ENCODE measurements at regions not wholly inside any gene's neighbourhood (a gene's known extent, or its start where the extent isn't known, plus 50 kb on each side); places are given as distances from the start of the nearest gene placed in this dataset.
"Not testable (repeated sequence)": the region's sequence is repeated elsewhere in the genome, so short reads cannot be mapped to it uniquely, and the experiment has no call there.

DNA sequence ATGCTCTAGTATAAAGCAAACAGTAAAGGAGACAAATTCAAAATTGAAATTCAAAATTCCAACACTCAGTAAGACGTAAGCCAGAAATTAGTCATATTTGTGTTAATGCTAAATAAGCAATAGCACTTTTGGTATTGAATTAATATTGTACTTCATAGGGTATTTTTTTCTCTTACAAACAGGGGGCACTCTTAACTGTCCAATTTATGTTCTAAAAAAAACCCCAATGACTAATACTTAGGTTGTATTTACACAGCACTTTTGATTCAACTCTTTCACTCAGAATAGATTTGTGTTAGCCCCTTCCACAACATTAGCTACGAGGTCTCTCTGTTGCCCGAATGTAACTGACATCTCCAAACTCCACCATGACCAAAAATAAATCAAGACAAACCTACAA is 284.9 kb upstream of the COBL start:
- DNase-seq (ENCODE audit: extremely low read depth, low read depth) = no peak

DNA sequence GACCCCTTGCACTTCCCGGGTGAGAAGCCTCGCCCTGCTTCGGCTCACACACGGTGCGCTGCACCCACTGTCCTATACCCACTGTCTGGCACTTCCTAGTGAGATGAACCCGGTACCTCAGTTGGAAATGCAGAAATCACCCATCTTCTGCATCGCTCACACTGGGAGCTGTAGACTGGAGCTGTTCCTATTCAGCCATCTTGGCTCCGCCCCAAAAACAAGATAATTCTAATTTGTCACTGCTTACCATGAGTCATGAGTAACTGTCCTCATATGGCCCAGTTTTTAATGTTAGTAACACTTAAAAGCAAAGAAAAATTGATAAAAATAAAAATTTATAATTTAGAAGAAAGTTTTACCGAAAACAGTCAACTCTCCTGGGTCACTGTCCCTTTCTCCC is 283.3 kb upstream of the COBL start:
- DNase-seq (ENCODE audit: extremely low read depth, low read depth) = not testable (repeated sequence)

DNA sequence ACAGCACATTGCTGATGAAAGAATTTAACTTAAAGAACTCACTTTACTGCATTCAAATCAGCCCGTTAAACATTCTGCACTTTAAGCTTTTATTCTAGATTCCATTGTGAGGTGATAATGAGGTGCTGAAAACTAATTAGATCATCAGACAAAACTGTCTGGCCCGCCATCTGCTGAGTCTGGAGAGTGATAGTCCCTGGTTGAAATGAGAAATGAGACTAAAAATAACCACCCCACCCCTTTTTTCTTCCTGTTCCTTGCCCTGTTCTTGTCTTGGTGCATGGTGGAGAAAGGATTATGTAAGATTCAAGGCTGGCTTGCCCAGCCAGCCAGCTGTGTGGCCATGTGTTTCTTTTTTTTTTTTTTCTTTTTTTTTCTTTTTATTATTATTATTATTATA is 277.0 kb upstream of the COBL start:
- DNase-seq (ENCODE audit: extremely low read depth, low read depth) = no peak

DNA sequence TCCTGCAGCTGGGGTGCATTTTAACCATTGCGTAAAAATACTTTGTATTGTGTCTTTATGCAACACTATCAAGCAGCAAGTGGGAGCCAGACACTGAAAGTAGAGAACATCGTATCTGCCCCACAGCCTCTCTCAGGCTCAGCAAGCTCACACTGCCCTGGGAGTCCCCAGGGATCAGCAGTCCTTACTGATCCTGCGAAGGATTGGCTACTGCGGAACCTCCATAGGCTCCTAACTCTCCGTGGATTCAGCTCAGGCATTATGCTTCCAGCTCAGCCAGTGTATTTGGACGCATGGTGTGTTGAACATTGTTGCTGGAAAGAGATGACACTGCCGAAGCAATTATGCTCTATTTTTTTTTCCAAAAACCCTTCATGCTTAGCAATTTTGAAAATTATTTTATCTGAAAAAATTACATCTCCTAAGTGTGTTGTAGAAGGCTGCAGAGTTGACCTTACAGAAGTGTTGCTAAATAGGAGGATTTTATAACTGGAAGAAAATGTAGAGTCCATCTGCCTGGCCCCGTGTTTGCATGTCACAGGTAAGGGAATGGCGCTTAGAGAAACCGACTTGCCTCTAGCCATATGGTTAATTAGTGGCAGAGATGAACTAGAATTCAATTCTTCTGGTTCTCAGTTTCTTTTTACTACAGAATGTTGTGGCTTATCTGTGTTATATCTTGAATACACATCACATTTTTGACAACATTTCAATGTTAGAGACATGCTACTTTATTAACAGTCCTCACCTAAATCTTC is 276.4 kb upstream of the COBL start:
- DNase-seq (ENCODE audit: extremely low read depth, low read depth) = no peak

DNA sequence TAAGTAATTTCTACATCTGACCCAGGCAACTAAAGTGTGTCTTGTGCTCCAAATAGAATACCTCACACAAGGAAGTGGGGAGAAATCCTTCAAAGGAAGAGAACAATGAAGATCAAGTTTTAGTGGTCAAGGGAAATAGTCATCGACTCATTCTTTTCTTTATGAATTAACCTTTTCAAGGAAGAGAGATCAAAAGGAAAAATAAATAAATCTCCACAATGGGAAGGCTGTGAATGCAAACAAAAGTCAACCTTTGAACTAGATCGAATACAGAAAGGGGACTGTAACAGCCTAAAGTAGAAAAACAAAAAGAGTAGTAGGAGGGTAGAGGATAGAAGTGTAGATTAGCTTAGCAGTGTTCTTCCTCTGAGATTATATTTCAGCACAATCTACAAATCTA is 274.6 kb upstream of the COBL start:
- no peak for DNase-seq (ENCODE audit: extremely low read depth, low read depth)

DNA sequence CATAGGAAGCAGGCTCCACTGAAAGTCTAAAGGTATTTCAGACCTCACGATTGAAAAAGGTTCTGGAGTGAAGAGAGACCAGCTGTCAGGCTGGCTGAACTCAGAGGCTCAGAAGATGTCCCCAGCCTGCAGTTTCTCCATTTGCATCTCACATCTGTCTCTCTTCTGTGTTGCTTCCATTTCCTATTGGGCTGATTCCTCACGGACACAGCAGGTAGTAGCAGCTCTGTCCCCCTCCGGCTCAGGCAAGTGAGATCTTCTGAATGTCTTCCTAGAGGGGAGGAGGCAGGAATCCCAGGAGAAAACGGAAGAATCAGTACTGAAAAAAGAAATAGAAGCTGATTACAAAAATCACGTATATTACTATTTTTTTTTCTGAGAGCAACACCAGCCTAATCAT is 274.1 kb upstream of the COBL start:
- no peak for DNase-seq (ENCODE audit: extremely low read depth, low read depth)

DNA sequence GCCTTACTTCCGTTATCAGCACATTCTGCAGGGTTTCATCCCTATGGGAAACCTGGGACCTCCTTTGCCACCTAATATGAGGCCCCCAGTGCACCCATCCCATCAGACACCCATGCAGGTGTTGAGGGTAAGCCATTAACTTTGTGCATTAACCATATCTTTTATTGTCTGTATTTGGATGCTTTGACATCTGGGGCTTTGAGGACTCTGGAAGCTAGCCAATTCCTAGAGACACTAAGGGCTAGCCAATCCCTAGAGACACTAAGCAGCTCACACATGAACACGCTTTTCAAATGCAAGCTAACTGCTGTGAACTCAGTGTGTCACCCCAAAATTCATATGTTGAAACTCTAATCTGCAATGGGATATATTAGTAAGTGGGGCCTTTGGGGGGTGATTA is 272.5 kb upstream of the COBL start:
- no peak for DNase-seq (ENCODE audit: extremely low read depth, low read depth)

DNA sequence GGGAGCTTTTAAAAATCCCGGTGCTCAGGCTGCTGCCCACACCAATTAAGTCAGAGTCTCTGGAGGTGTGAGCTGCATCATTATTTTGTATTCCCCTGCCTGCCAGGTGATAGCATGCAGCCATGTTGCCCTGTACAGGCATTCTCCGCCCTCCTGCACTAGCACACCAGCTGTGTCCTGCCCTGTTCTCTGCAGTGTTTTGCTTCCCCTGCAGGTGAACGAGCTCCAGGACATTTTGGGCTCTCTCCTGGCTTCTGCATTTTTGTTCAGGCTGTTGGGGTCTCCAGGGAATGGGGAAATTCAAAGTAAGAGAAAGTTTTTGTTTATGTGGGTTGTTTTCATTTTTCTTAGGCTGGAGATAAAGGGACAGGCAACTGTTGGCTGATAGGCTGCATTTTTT is 271.0 kb upstream of the COBL start:
- DNase-seq (ENCODE audit: extremely low read depth, low read depth) = no peak

DNA sequence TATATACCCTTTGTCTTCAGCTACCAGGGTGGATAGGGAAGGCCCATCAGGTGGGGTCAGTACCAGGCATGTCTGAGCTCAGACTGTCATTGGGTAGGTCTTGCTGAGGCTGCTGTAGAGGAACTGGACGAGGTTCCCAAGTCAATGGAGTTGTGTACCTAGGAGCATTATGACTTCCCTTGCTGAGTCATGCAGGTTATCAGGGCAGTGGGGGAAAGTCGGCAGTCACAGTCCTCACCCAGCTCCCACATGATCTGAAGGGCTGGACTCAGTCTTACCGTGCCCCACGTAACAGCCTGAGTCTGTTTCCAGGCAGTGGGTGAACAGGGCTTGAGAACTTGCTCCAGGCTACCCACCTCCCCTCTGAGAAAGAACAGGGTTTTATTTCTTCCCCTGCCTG is 260.8 kb upstream of the COBL start:
- no peak for DNase-seq (ENCODE audit: extremely low read depth, low read depth)

DNA sequence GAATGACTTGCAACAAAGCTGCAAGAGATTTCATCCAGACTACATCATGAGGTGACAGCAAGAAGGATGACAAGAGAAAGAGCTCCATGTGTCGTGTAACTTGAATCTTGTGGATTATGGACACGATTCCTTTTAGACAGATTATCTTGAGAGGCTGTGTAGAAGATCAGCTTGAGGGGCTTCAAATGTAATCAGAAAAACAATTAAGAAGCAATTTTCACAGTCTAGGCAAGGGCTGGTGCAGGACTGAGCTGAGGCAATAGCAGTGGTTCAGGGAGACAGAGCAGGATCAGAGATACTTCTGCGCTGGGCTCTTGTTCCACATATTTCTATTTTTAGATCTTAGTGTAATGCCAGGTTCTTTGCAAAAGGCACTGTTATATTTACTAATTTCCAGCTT is 253.0 kb upstream of the COBL start:
- no peak for DNase-seq (ENCODE audit: extremely low read depth, low read depth)

DNA sequence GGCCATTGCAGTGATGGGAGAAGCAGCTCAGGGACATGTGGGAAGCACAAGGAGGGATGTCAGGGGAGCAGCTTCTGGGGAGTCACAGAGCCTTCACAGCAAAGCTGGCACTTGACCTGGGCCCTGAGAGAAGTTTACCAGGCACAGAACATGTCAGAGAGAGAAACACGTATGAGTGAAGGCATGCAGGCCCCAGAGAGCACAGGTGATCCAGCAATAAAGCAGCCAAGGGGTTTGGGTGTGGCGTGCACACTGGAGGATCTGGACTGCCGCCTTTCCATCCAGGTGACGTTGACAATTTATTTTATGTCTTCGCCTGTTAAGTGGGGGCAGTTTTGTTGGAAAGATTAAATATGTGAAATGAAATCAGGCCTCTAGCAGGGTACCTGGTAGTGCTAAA is 252.6 kb upstream of the COBL start:
- no peak for DNase-seq (ENCODE audit: extremely low read depth, low read depth)

DNA sequence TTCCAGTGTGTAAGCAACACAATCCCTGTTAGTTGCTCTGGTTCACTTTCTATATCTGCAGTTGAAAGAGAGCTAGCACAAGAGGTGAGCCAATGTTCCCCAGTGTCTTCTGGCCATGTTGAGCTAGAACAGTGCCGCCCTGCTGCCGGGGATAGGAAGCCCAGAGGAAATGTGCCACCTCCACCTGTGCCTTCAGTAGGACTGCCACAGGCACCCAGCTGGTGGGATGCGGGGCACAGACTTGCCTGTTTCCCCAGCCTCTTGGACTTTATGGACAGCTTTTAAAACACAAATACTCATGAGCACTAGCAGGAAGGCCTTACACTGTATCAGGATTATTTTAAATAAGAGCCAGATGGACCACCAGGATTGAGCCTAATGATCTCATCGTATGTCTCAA is 234.5 kb upstream of the COBL start:
- no peak for DNase-seq (ENCODE audit: extremely low read depth, low read depth)

DNA sequence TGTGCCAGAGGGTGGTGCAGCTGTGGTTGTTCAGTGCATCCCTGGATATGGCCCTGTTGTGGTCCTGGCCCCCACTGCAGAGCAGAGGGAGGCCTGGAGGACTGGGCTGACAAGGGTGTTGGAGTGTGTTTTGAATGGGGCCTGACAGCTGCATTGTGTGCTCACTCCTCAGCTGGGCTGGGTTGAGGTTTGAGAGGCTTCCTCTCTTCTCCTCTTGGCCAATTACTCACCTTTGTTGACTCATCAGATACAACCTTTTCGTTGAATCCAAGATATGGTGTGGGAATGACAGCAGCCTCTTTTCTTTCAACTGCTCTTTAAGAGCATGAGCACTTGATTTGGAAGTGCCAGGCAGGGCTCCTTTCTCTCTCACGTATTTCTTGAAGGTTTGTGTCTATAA is 228.5 kb upstream of the COBL start:
- no peak for DNase-seq (ENCODE audit: extremely low read depth, low read depth)

DNA sequence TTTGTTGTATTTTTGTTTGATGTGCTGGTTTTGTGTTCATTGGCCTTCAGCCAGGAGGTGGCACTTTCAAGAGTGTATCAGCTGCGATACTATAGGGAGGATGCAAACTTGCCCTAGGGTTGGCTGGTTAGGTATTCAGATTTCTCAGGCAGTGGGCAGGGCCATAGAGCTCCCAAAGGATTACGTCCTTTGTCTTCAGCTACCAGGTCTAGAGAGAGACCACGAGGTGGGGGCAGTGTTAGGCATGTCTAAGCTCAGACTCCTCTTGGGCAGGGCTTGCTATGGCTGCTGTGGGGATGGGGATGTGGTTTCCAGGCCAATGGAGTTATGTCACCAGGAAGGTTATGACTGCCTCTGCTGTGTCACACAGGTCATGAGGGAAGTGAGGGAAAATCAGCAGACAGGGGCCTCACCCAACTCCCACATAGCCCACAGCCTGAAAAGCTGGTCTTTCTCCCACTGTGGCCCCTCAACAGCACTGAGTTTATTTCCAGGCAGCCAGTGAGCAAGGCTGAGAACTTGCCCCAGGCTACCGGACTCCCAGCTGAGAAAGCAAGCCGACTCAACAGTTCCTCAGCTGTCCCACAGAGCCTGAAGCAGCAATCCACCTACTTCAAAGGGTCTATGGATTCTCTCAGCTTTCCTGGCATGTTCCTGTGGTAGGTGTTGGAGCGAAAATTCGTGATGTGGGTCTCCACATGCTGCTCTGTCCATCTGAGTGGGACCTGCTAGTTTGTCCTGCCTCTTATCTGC is 227.4 kb upstream of the COBL start:
- DNase-seq (ENCODE audit: extremely low read depth, low read depth) = no peak

DNA sequence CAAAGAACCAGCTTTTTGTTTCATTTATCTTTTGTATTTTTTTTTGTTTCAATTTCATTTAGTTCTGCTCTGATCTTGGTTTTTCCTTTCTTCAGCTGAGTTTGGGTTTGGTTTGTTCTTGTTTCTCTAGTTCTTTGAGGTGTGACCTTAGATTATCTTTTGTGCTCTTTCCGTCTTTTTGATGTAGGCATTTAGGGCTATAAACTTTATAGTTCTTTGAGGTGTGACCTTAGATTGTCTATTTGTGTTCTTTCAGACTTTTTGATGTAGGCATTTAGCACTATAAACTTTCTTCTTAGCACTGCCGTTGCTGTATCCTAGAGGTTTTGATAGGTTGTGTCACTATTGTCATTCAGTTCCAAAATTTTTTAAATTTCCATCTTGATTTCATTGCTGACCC is 224.3 kb upstream of the COBL start:
- DNase-seq (ENCODE audit: extremely low read depth, low read depth) = not testable (repeated sequence)

DNA sequence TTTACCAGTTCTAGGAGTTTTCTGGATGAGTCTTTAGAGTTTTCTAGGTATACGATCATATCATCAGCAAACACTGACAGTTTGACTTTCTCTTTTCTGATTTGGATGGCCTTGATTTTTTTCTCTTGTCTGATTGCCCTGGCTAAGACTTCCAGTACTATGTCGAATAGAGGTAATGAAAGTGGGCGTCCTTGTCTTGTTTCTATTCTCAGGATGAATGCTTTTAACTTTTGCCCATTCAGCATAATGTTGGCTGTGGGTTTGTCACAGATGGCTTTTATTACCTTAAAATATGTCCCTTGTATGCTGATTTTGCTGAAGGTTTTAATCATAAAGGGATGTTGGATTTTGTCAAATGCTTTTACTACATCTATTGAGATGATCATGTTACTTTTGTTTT is 223.2 kb upstream of the COBL start:
- no peak for DNase-seq (ENCODE audit: extremely low read depth, low read depth)

DNA sequence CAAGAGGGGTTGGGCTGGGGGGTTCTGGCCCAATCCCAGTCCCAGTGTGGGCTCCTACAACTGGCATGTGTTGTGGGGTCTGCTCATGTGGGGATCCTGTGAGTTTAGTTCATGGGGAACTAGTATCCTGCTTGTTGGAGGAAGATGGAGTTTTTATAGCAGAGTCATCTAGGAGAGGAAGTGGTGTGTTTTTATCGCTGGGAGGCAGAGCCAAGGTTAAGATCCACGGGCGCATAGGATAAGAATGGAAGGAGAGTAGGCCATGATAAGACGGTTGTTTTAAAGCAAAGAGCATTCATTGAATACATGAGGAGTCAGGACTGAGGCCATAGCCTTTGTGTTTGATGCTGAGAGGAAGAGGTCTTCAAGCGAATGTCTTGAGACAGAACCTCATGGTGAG is 211.6 kb upstream of the COBL start:
- DNase-seq (ENCODE audit: extremely low read depth, low read depth) = no peak

DNA sequence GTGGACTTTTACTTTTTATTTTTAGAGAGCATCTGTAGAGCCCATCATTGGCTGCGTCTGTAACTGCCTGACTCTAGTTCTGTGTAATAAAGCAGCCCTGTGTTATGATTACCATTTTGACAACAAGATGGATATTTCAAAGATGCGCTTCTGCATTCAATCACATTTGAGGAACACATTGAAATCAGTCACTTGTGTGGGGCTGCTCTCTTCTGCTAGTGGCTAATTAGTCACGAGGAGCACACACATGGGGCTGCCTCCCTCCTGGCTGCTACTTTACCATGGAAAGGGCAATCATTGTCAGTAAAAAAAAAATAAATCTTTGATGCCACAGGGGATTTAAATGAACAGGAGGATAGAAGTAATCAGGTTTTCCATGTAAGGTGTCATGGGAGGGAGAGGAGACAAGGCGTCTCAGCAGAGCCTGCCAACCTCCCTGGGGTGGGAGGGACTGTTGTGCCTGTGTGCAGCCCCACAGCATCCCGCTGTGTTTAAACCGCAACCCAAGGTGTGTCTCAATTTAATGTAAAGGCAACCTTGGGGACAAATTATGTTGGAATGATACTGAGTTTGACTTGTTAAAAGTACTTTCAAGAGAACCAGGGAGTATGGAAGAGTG is 205.2 kb upstream of the COBL start:
- no peak for DNase-seq (ENCODE audit: extremely low read depth, low read depth)

DNA sequence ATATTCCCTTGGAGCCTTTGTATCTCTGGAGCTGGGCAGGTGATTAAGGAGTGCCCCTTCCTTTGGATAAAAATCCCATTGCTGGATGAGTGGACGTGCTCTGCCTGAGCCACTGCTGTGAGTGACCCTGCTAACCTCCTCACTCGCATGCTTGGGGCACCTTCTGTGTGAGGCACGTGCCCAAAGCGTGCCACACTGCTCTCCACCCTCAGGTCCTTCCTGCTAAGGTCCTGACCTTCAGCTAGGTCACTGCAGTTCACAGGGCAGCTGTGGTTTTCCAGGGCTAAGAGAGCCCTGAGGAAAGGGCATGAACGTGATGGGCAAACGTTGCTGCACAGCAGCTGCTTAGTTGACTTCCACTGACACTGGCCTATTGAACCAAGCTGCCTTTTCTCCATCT is 204.4 kb upstream of the COBL start:
- no peak for DNase-seq (ENCODE audit: extremely low read depth, low read depth)

DNA sequence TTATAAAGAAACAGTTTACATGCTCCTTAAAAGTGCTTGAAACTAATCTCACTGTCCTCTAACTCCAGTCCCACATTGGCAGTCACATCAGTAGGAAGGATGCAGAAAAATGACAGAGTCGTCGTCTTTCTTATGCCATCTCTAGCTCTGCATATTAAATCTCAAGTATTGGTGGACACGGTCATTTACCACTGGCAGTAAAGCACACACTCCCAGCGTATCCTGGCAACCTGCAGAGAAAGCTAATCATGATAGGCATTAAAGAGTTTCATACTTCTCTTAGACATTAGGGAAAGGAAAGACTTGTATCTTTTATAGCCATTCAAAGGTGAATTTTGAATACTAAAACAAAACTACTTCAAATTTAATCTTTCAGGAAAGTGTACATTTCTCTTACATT is 202.0 kb upstream of the COBL start:
- no peak for DNase-seq (ENCODE audit: extremely low read depth, low read depth)

DNA sequence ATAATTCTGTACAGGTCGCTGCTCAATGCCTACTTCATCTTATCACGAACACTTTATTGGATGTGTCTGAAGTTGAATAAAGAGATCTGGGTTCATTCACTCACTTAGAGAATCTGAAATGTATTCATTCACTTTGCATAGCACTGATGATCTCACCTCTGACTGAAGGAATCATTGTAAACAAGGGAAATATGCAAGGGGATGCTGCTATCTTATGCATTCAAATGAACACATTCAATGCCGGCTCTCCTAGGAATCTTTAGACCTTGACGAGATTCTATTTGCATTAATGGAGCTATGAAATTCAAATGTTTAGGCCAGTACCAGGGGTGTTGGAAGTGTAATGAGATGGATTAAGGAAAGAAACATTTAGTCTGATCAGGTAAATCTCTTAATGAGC is 200.6 kb upstream of the COBL start:
- DNase-seq (ENCODE audit: extremely low read depth, low read depth) = no peak

DNA sequence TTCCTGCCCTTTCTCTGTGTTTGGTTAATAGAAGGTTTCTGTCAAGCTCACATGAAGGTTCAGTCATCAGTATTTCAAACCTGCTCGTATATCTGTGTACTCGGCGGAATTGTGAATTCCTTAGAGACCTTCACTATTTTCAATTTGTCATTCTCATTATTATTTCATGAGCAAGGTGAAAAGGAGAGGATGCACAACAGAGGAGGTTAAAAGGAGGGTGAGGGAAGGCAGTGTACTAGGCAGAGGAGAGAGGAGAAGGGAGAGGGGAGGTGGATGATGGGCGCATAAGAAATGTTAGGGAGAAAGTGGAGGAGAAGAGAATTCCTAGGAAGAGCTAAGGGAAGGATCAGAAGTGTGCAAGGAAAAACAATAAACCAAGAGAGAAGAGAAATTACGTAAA is 185.0 kb upstream of the COBL start:
- DNase-seq (ENCODE audit: extremely low read depth, low read depth) = no peak
